Parathyroid adenoma (tissue), 2 donors: ENCODE measurements at regions not wholly inside any gene's neighbourhood (a gene's known extent, or its start where the extent isn't known, plus 50 kb on each side); places are given as distances from the start of the nearest gene placed in this dataset.

Source experiments
- H2AFZ ChIP-seq: fragments of 300-600 bp; sonication (generic); one replicate; pipeline ENCODE4 v1.7.0; 2017; ENCODE audit warnings: antibody characterized with exemption, mild to moderate bottlenecking
- H3K27ac ChIP-seq: fragments of 300-600 bp; sonication (generic); one replicate; pipeline ENCODE4 v1.7.0; 2017
- H3K27me3 ChIP-seq: fragments of 300-600 bp; sonication (generic); one replicate; pipeline ENCODE4 v1.7.0; 2017; ENCODE audit warnings: low read length; ENCODE audit not compliant: control insufficient read depth, insufficient read depth
- H3K36me3 ChIP-seq: fragments of 300-600 bp; sonication (generic); one replicate; pipeline ENCODE4 v1.7.0; 2017; ENCODE audit warnings: low read length; ENCODE audit not compliant: control insufficient read depth, insufficient read depth
- H3K4me1 ChIP-seq: fragments of 300-600 bp; sonication (generic); one replicate; pipeline ENCODE4 v1.7.0; 2017; ENCODE audit warnings: control low read depth
- H3K4me2 ChIP-seq: fragments of 300-600 bp; sonication (generic); one replicate; pipeline ENCODE4 v1.7.0; 2017; ENCODE audit warnings: low read length
- H3K4me3 ChIP-seq: fragments of 300-600 bp; sonication (generic); one replicate; pipeline ENCODE4 v1.7.0; 2017; ENCODE audit warnings: low read depth, low read length
- H3K79me2 ChIP-seq: fragments of 300-600 bp; sonication (generic); one replicate; pipeline ENCODE4 v1.7.0; 2017; ENCODE audit warnings: control low read depth
- H3K9ac ChIP-seq: fragments of 300-600 bp; sonication (generic); one replicate; pipeline ENCODE4 v1.7.0; 2017; ENCODE audit warnings: mild to moderate bottlenecking
- H3K9me3 ChIP-seq: fragments of 300-600 bp; sonication (generic); one replicate; pipeline ENCODE4 v1.7.0; 2017; ENCODE audit warnings: low read length; ENCODE audit not compliant: control insufficient read depth
- TF ChIP-seq, protein P1 (sequence below): fragments of 300-600 bp; sonication (generic); IDR thresholded peaks from one replicate; pipeline ENCODE4 v1.7.0; 2017; ENCODE audit warnings: antibody characterized with exemption, mild to moderate bottlenecking
- donor health status: primary hyperparathyroidism.

DNA sequence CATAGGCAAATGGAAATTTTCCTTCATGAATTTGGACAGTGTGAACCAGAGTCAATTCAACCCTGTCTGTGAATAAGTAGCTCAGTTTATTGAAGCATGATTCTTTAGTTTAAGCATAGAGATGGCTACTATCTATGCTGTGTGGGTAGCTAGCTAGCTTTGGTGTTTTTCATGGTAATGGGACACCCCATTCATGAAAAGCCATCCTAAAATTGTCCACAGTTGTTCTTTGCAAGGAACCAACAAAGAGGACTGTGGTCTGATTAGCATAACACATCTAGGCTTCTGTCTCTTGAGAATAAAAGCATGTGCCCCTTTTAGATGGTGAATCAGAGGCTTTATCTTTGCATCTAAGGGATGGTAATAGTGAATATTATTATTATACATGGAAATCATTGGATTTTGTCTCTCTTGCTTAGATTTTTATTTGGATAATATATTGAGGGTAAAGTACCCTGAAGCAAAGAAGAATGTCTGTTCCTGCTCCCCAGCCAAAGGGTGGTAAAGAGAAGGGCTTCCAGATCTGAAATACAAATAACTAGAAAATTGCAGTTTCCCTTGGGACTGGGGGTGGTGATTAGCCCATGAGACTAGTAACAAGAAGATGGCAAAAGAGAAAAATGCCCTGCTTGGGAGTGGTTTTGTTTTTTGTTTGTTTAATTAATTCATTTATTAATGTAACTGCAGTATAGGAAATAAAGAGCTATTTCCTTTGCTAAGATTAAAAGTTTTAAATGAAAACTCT is 624.2 kb upstream of the ZNF608 start:
- TF ChIP-seq, protein P1, sequence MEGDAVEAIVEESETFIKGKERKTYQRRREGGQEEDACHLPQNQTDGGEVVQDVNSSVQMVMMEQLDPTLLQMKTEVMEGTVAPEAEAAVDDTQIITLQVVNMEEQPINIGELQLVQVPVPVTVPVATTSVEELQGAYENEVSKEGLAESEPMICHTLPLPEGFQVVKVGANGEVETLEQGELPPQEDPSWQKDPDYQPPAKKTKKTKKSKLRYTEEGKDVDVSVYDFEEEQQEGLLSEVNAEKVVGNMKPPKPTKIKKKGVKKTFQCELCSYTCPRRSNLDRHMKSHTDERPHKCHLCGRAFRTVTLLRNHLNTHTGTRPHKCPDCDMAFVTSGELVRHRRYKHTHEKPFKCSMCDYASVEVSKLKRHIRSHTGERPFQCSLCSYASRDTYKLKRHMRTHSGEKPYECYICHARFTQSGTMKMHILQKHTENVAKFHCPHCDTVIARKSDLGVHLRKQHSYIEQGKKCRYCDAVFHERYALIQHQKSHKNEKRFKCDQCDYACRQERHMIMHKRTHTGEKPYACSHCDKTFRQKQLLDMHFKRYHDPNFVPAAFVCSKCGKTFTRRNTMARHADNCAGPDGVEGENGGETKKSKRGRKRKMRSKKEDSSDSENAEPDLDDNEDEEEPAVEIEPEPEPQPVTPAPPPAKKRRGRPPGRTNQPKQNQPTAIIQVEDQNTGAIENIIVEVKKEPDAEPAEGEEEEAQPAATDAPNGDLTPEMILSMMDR = no peak
- no peak overlapping the region for H3K4me3 ChIP-seq
- H3K36me3 ChIP-seq = no peaks in the 10 kb centered on the region
- H3K9ac ChIP-seq = no peak overlapping the region
- no peaks in the 10 kb centered on the region for H3K79me2 ChIP-seq
- no peaks in the 10 kb centered on the region for H3K9me3 ChIP-seq
- no peak overlapping the region for H3K4me2 ChIP-seq
- no peak overlapping the region for H2AFZ ChIP-seq
- no peaks in the 10 kb centered on the region for H3K27me3 ChIP-seq
- H3K4me1 ChIP-seq = peaks cover 9% of the 10 kb centered on the region
- H3K27ac ChIP-seq = no peak overlapping the region

DNA sequence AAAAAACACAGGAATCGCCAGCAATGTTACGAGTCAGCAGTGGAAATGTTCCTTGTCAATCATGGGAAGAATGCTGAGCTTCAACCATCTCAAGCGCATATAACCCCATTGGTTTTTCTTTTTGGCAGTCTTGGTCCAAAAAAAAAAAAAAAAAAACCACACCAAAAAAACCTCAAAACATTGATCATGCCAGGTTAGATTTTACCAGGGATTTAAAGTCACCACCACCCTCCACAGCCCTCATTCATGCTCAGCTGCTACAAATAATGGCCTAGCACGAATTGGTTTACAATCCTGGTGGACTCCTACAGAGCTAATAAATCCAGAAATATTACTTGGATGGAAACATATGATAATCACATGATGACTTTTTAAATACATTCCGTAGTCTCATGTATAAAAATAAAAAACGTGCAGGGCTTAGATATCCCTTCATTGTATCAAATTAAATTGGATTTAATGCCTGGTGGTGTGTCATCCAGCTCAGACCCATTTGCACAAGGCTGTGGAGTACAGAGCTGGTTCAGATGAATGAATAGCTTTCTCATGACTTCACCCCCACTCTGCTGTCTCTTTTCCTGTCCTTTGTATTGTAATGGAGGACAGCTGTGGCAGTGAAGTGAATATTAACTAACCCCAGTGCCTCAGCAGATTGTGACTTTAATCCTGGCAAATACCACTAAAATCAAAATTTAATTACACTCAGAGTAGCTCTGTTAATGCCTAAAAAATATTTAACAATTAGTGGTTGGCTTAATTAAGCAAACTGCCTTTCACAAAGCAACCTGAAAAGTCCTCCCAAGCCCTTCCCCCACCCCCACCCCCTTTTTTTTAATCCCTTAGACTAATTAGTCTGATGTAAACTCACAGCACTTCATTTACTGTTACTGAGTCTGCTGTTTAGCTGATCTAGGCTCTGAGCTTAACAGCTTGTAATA is 626.5 kb upstream of the ZNF608 start:
- TF ChIP-seq, protein P1 = no peak
- Histone ChIP-seq H3K27ac (no peak overlapping the region), H3K4me2 (no peak overlapping the region), H3K9ac (no peak overlapping the region), H3K36me3 (no peaks in the 10 kb centered on the region), H2AFZ (peak overlapping the region; percentile 36), H3K27me3 (no peaks in the 10 kb centered on the region), H3K4me3 (no peak overlapping the region), H3K4me1 (peaks cover 9% of the 10 kb centered on the region), H3K79me2 (no peaks in the 10 kb centered on the region), H3K9me3 (no peaks in the 10 kb centered on the region)

DNA sequence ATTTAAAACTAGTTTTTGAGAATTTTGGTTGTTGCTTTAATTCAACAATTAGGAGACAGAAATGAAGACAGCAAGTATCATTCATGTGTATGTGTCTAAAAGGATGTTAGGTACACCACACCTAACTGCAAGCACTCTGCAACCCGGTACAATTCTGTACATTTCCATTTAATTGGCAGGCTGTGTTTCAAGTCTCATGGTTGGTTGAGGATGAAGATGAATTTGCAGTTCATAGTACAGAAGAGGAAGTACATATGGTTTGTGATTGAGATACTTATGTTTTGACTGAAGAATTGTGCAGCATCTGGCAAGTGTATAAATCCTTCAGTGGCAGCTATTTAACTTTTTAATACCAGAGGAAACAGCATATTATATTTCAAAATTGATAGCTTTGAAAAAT is 628.7 kb upstream of the ZNF608 start:
- Histone ChIP-seq H3K27me3 (no peaks in the 10 kb centered on the region), H3K36me3 (no peaks in the 10 kb centered on the region), H3K4me3 (no peak overlapping the region), H2AFZ (no peak overlapping the region), H3K9ac (no peak overlapping the region), H3K4me2 (no peak overlapping the region), H3K79me2 (no peaks in the 10 kb centered on the region), H3K9me3 (no peaks in the 10 kb centered on the region), H3K27ac (peak overlapping the region; percentile 12), H3K4me1 (peaks cover 9% of the 10 kb centered on the region)
- TF ChIP-seq, protein P1 = no peak

DNA sequence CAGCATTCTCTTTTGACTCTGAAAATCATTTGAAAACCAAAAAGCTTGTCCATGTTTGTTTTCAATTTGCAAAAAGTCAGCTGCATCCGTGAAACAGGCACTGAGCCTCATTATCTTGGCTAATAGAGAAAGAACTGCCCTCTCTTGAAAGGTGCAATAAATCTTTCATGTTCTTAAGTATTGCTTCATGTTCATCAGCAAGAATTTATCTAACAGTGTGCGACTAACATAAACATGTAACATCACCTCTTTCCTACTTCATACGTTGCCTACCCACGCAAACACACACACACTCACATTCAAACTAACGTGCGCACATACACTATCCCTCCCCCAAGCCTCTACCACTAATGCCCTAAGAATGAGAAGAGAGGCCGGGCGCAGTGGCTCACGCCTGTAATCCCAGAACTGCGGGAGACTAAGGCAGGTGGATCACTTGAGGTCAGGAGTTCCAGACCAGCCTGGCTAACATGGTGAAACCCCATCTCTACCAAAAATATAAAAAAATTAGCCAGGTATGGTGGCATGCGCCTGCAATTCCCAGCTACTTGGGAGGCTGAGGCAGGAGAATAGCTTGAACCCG is 629.7 kb upstream of the ZNF608 start:
- Histone ChIP-seq H3K4me2 (no peak overlapping the region), H3K4me1 (peaks cover 9% of the 10 kb centered on the region)
- TF ChIP-seq, protein P1 = no peak

More for the DNA sequence above, 629.7 kb upstream of the ZNF608 start:
- Histone ChIP-seq H2AFZ (no peak overlapping the region), H3K27me3 (no peaks in the 10 kb centered on the region), H3K79me2 (no peaks in the 10 kb centered on the region), H3K27ac (no peak overlapping the region), H3K36me3 (no peaks in the 10 kb centered on the region), H3K4me3 (no peak overlapping the region), H3K9ac (no peak overlapping the region), H3K9me3 (no peaks in the 10 kb centered on the region)
